CD4-positive, alpha-beta T cell treated with Interleukin-6 for 4 hours (primary cell): ENCODE measurements at regions not wholly inside any gene's neighbourhood (a gene's known extent, or its start where the extent isn't known, plus 50 kb on each side); places are given as distances from the start of the nearest gene placed in this dataset.

Experiments used
- DNase-seq: peaks from one replicate; pipeline ENCODE4 v3.0.0-alpha.2; 2020; ENCODE audit warnings: mixed read lengths

- no peak for DNase-seq
Observed at GRCh38 chrX:39519030-39519488, 578.7 kb downstream of the BCOR start.

- no peak for DNase-seq
Observed at GRCh38 chrX:39519566-39520301, 578.0 kb downstream of the BCOR start.

GRCh38 chrX:39525758-39526157 lies 572.0 kb downstream of the BCOR start:
- no peak for DNase-seq

GRCh38 chrX:39527025-39527424 lies 570.7 kb downstream of the BCOR start:
- DNase-seq = no peak

- no peak for DNase-seq
Observed at GRCh38 chrX:39528161-39528916, 569.4 kb downstream of the BCOR start.

GRCh38 chrX:39532761-39533160 lies 565.0 kb downstream of the BCOR start:
- DNase-seq = no peak

GRCh38 chrX:39534949-39535348 lies 562.8 kb downstream of the BCOR start:
- DNase-seq = no peak

GRCh38 chrX:39536211-39536610 lies 561.5 kb downstream of the BCOR start:
- no peak for DNase-seq

GRCh38 chrX:39541881-39542280 lies 555.9 kb downstream of the BCOR start:
- no peak for DNase-seq

GRCh38 chrX:39542316-39542715 lies 555.4 kb downstream of the BCOR start:
- DNase-seq = no peak

- DNase-seq = no peak
Observed at GRCh38 chrX:39550795-39551361, 546.9 kb downstream of the BCOR start.

- DNase-seq = no peak
Observed at GRCh38 chrX:39551762-39552161, 546.0 kb downstream of the BCOR start.

- DNase-seq = no peak
Observed at GRCh38 chrX:39555431-39555830, 542.3 kb downstream of the BCOR start.

GRCh38 chrX:39556056-39556455 lies 541.7 kb downstream of the BCOR start:
- no peak for DNase-seq

- no peak for DNase-seq
Observed at GRCh38 chrX:39559229-39559628, 538.5 kb downstream of the BCOR start.

GRCh38 chrX:39560271-39560670 lies 537.5 kb downstream of the BCOR start:
- no peak for DNase-seq

- DNase-seq = no peak
Observed at GRCh38 chrX:39563178-39563577, 534.6 kb downstream of the BCOR start.

- DNase-seq = no peak
Observed at GRCh38 chrX:39564751-39565150, 533.0 kb downstream of the BCOR start.

- no peak for DNase-seq
Observed at GRCh38 chrX:39574178-39574577, 523.6 kb downstream of the BCOR start.

- no peak for DNase-seq
Observed at GRCh38 chrX:39576041-39576872, 521.5 kb downstream of the BCOR start.

GRCh38 chrX:39577206-39577984 lies 520.4 kb downstream of the BCOR start:
- no peak for DNase-seq
